NCI-H1417 (cell line): ENCODE measurements at regions not wholly inside any gene's neighbourhood (a gene's known extent, or its start where the extent isn't known, plus 50 kb on each side); places are given as distances from the start of the nearest gene placed in this dataset.
A peak's percentile ranks its signal among the peaks of the same experiment; 100 is the strongest.
"Not testable (repeated sequence)": the region's sequence is repeated elsewhere in the genome, so short reads cannot be mapped to it uniquely, and the experiment has no call there.

Source experiments
- DNase-seq, 3 experiments: peaks; one replicate each; lab custom pipeline; 2025; lab: John Stamatoyannopoulos, UW

GRCh38 chr5:15384176-15384575 lies 115.8 kb upstream of the FBXL7 start:
- no peak for DNase-seq

GRCh38 chr5:15383469-15383868 lies 116.5 kb upstream of the FBXL7 start:
- DNase-seq, result peak in 1 of 3 experiments; percentile 36

GRCh38 chr5:15383021-15383420 lies 117.0 kb upstream of the FBXL7 start:
- no peak for DNase-seq

- DNase-seq, result no peak
Observed at GRCh38 chr5:15377573-15378340, 122.2 kb upstream of the FBXL7 start.

- DNase-seq, result no peak
Observed at GRCh38 chr5:15376803-15377202, 123.2 kb upstream of the FBXL7 start.

GRCh38 chr5:15376088-15376487 lies 123.9 kb upstream of the FBXL7 start:
- DNase-seq, result no peak

- no peak for DNase-seq
Observed at GRCh38 chr5:15375559-15375958, 124.4 kb upstream of the FBXL7 start.

- DNase-seq, result no peak
Observed at GRCh38 chr5:15374886-15375285, 125.1 kb upstream of the FBXL7 start.

GRCh38 chr5:15373151-15373550 lies 126.8 kb upstream of the FBXL7 start:
- DNase-seq, result no peak

GRCh38 chr5:15371184-15371583 lies 128.8 kb upstream of the FBXL7 start:
- no peak for DNase-seq

GRCh38 chr5:15368835-15369234 lies 131.1 kb upstream of the FBXL7 start:
- no peak for DNase-seq

GRCh38 chr5:15367489-15367888 lies 132.5 kb upstream of the FBXL7 start:
- DNase-seq, result no peak

GRCh38 chr5:15366676-15367391 lies 133.1 kb upstream of the FBXL7 start:
- DNase-seq, result no peak

- DNase-seq, result no peak
Observed at GRCh38 chr5:15365070-15365469, 134.9 kb upstream of the FBXL7 start.

GRCh38 chr5:15363601-15364000 lies 136.4 kb upstream of the FBXL7 start:
- DNase-seq, result no peak

GRCh38 chr5:15357092-15357453 lies 142.9 kb upstream of the FBXL7 start:
- DNase-seq, result not testable (repeated sequence)

- DNase-seq, result not testable (repeated sequence)
Observed at GRCh38 chr5:15356308-15357091, 143.5 kb upstream of the FBXL7 start.

- no peak for DNase-seq
Observed at GRCh38 chr5:15354021-15354420, 146.0 kb upstream of the FBXL7 start.

- no peak for DNase-seq
Observed at GRCh38 chr5:15353086-15353645, 146.8 kb upstream of the FBXL7 start.

GRCh38 chr5:15350614-15351013 lies 149.4 kb upstream of the FBXL7 start:
- no peak for DNase-seq

GRCh38 chr5:15346738-15347137 lies 153.2 kb upstream of the FBXL7 start:
- DNase-seq, result no peak

GRCh38 chr5:15344954-15345353 lies 155.0 kb upstream of the FBXL7 start:
- no peak for DNase-seq
